Neural crest cell (in vitro differentiated cells): ENCODE measurements at regions not wholly inside any gene's neighbourhood (a gene's known extent, or its start where the extent isn't known, plus 50 kb on each side); places are given as distances from the start of the nearest gene placed in this dataset.

Experiments used
- DNase-seq: peaks from one replicate; pipeline ENCODE4 v3.0.0; 2021; ENCODE audit warnings: low read depth, mixed read lengths, low spot score
- H3K27ac Mint-ChIP-seq: one replicate; pipeline ENCODE4 v1.8.0; 2021; ENCODE audit warnings: mild to moderate bottlenecking, mixed read lengths; ENCODE audit not compliant: unreplicated experiment
- H3K27me3 Mint-ChIP-seq: 2 replicates; pipeline ENCODE4 v1.8.0; 2021; ENCODE audit warnings: low read depth, mild to moderate bottlenecking, mixed read lengths
- H3K36me3 Mint-ChIP-seq: 2 replicates; pipeline ENCODE4 v1.8.0; 2021; ENCODE audit warnings: low read depth, mild to moderate bottlenecking, mixed read lengths
- H3K4me1 Mint-ChIP-seq: 2 replicates; pipeline ENCODE4 v1.8.0; 2021; ENCODE audit warnings: mixed read lengths
- H3K4me3 Mint-ChIP-seq: one replicate; pipeline ENCODE4 v1.8.0; 2021; ENCODE audit warnings: mild to moderate bottlenecking, mixed read lengths
- H3K9me3 Mint-ChIP-seq: 2 replicates; pipeline ENCODE4 v1.8.0; 2021; ENCODE audit warnings: mixed read lengths
- CTCF ChIP-seq: fragments of 200-600 bp; sonication (generic); conservative IDR thresholded peaks from 2 replicates; pipeline ENCODE4 v1.5.0; 2021; ENCODE audit warnings: antibody characterized with exemption, mild to moderate bottlenecking

GRCh38 chr12:47422611-47423010, 283.2 kb downstream of the RPAP3 start:
- no peak overlapping the region for H3K27ac Mint-ChIP-seq
- no peak for DNase-seq
- H3K9me3 Mint-ChIP-seq, result peaks cover 4% of the 10 kb centered on the region
- no peaks in the 10 kb centered on the region for H3K36me3 Mint-ChIP-seq
- TF ChIP-seq CTCF, result no peak
- H3K27me3 Mint-ChIP-seq, result no peaks in the 10 kb centered on the region
- no peak overlapping the region for H3K4me3 Mint-ChIP-seq
- H3K4me1 Mint-ChIP-seq, result peaks cover 4% of the 10 kb centered on the region

GRCh38 chr12:47419497-47419896, 286.3 kb downstream of the RPAP3 start:
- no peak overlapping the region for H3K4me3 Mint-ChIP-seq
- peaks cover 2% of the 10 kb centered on the region for H3K9me3 Mint-ChIP-seq
- no peaks in the 10 kb centered on the region for H3K27me3 Mint-ChIP-seq
- TF ChIP-seq CTCF, result no peak
- no peak overlapping the region for H3K27ac Mint-ChIP-seq
- no peak for DNase-seq
- H3K36me3 Mint-ChIP-seq, result no peaks in the 10 kb centered on the region
- peaks cover 4% of the 10 kb centered on the region for H3K4me1 Mint-ChIP-seq

GRCh38 chr12:47417955-47418354, 287.9 kb downstream of the RPAP3 start:
- Mint-ChIP-seq H3K9me3 (peaks cover 2% of the 10 kb centered on the region), H3K36me3 (no peaks in the 10 kb centered on the region), H3K27me3 (peaks cover 3% of the 10 kb centered on the region), H3K27ac (no peak overlapping the region), H3K4me3 (no peak overlapping the region), H3K4me1 (peaks cover 5% of the 10 kb centered on the region)
- TF ChIP-seq CTCF, result no peak
- no peak for DNase-seq

GRCh38 chr12:47417121-47417520, 288.7 kb downstream of the RPAP3 start:
- TF ChIP-seq CTCF, result no peak

GRCh38 chr12:47415054-47415453, 290.8 kb downstream of the RPAP3 start:
- Mint-ChIP-seq H3K4me3 (no peak overlapping the region), H3K27me3 (peaks cover 8% of the 10 kb centered on the region), H3K36me3 (no peaks in the 10 kb centered on the region), H3K27ac (no peak overlapping the region), H3K4me1 (peaks cover 5% of the 10 kb centered on the region), H3K9me3 (peaks cover 2% of the 10 kb centered on the region)
- TF ChIP-seq CTCF, result no peak
- DNase-seq, result no peak

More at GRCh38 chr12:47417121-47417520, 288.7 kb downstream of the RPAP3 start:
- H3K27ac Mint-ChIP-seq, result no peak overlapping the region
- H3K9me3 Mint-ChIP-seq, result peaks cover 2% of the 10 kb centered on the region
- peaks cover 3% of the 10 kb centered on the region for H3K27me3 Mint-ChIP-seq
- no peak for DNase-seq
- peaks cover 5% of the 10 kb centered on the region for H3K4me1 Mint-ChIP-seq
- no peak overlapping the region for H3K4me3 Mint-ChIP-seq
- no peaks in the 10 kb centered on the region for H3K36me3 Mint-ChIP-seq

GRCh38 chr12:47414511-47414910, 291.3 kb downstream of the RPAP3 start:
- Mint-ChIP-seq H3K4me1 (peaks cover 5% of the 10 kb centered on the region), H3K4me3 (no peak overlapping the region), H3K27ac (peak overlapping the region; percentile 58), H3K9me3 (peaks cover 2% of the 10 kb centered on the region), H3K27me3 (peaks cover 8% of the 10 kb centered on the region), H3K36me3 (no peaks in the 10 kb centered on the region)
- no peak for DNase-seq
- no peak for TF ChIP-seq CTCF
